ENCODE measurements at regions not wholly inside any gene's neighbourhood (a gene's known extent, or its start where the extent isn't known, plus 50 kb on each side); places are given as distances from the start of the nearest gene placed in this dataset.
"Not testable (repeated sequence)": the region's sequence is repeated elsewhere in the genome, so short reads cannot be mapped to it uniquely, and the experiment has no call there.

DNA sequence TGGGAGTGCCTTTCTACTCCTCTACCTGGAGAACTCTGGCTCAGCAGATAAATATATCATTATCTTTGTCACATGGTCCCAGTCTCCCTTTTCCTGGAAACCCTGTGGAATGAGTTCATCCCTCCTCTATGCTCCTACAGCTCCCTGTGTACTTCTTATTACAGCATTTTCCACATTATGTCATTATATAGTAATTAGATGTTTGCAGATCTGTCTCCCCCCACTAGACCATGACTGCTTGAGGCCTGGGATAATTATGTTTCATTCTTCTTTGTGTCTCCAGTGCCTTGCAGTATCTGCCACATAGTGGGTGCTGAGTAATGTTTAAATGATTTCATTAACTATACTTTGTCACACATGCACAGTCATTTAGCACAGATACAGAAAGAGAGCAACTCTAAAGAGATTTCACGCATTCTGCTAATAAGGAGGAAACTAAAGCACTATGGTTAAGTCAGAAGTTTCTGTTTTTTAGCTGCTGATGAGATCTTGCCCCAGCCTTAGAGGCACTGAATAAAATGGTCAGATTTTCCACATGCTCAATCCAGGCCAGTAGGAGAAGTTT lies 66.1 kb upstream of the DIAPH3 start:
- TF ChIP-seq CTCF (IDR thresholded peaks at IDR 0.05) = no peak
- H3K27me3 ChIP-seq = no peaks in the 10 kb centered on the region
- no peak overlapping the region for H3K9ac ChIP-seq (ENCODE audit: low read depth in 2 of 2, low read length in 2 of 2)
- intact Hi-C loops (cut with DNase I) = no loop called here
- H3K4me3 ChIP-seq = no peak overlapping the region
- no peak overlapping the region for H3K27ac ChIP-seq
- H3K36me3 ChIP-seq = no peaks in the 10 kb centered on the region
- no peaks in the 10 kb centered on the region for H3K4me1 ChIP-seq
- no peaks in the 10 kb centered on the region for H3K9me3 ChIP-seq
- DNase-seq = no peak

- Histone ChIP-seq H3K4me1 (no peaks in the 10 kb centered on the region), H3K4me3 (no peak overlapping the region), H3K27me3 (no peaks in the 10 kb centered on the region), H3K9me3 (no peaks in the 10 kb centered on the region), H3K27ac (no peak overlapping the region), H3K9ac (ENCODE audit: low read depth in 2 of 2, low read length in 2 of 2) (no peak overlapping the region), H3K36me3 (no peaks in the 10 kb centered on the region)
- DNase-seq = no peak
- no peak for TF ChIP-seq CTCF (IDR thresholded peaks at IDR 0.05)
- intact Hi-C loops (cut with DNase I) = no loop called here
Observed at GRCh38 chr13:60230593-60230992, 66.9 kb upstream of the DIAPH3 start.

- Histone ChIP-seq H3K4me3 (no peak overlapping the region), H3K27ac (no peak overlapping the region), H3K4me1 (no peaks in the 10 kb centered on the region), H3K27me3 (no peaks in the 10 kb centered on the region), H3K9ac (ENCODE audit: low read depth in 2 of 2, low read length in 2 of 2) (no peak overlapping the region), H3K36me3 (no peaks in the 10 kb centered on the region), H3K9me3 (no peaks in the 10 kb centered on the region)
- TF ChIP-seq CTCF (IDR thresholded peaks at IDR 0.05) = no peak
- intact Hi-C loops (cut with DNase I) = no loop called here
- DNase-seq = no peak
Observed at GRCh38 chr13:60242043-60242595, 78.4 kb upstream of the DIAPH3 start.

- Histone ChIP-seq H3K4me3 (no peak overlapping the region), H3K9ac (ENCODE audit: low read depth in 2 of 2, low read length in 2 of 2) (no peak overlapping the region), H3K27ac (no peak overlapping the region), H3K36me3 (no peaks in the 10 kb centered on the region), H3K9me3 (no peaks in the 10 kb centered on the region), H3K27me3 (no peaks in the 10 kb centered on the region), H3K4me1 (no peaks in the 10 kb centered on the region)
- DNase-seq = no peak
- no peak for TF ChIP-seq CTCF (IDR thresholded peaks at IDR 0.05)
- intact Hi-C loops (cut with DNase I) = no loop called here
Observed at GRCh38 chr13:60244381-60244780, 80.7 kb upstream of the DIAPH3 start.

DNA sequence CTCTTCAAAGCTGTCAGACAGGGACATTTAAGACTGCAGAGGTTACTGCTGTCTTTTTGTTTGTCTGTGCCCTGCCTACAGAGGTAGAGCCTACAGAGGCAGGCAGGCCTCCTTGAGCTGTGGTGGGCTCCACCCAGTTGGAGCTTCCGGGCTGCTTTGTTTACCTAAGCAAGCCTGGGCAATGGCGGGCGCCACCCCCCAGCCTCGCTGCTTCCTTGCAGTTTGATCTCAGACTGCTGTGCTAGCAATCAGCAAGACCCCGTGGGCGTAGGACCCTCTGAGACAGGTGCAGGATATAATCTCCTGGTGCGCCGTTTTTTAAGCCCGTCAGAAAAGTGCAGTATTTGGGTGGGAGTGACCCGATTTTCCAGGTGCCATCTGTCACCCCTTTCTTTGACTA lies 87.7 kb upstream of the DIAPH3 start:
- H3K4me1 ChIP-seq; DNase-seq; intact Hi-C loops (cut with DNase I); H3K9me3 ChIP-seq; H3K4me3 ChIP-seq; H3K36me3 ChIP-seq; H3K9ac ChIP-seq (ENCODE audit: low read depth in 2 of 2, low read length in 2 of 2); H3K27ac ChIP-seq; H3K27me3 ChIP-seq: not testable (repeated sequence)

DNA sequence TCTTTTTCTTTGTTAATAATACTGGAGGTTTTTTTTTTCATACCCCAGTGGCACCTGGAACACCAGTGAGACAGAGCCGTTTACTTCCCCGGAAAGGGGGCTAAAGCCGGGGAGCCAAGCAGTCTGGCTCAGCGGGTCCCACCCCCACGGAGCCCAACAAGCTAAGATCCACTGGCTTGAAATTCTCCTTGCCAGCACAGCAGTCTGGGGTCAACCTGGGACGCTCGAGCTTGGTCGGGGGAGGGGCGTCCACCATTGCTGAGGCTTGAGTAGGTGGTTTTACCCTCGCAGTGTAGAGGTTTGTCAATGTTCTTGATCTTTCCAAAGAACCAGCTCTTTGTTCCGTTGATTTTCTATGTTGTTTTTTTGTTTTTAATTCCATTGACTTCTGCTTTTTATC lies 94.6 kb upstream of the DIAPH3 start:
- intact Hi-C loops (cut with DNase I) = no loop called here
- Histone ChIP-seq H3K27me3 (no peaks in the 10 kb centered on the region), H3K27ac (no peak overlapping the region), H3K4me1 (no peaks in the 10 kb centered on the region), H3K36me3 (no peaks in the 10 kb centered on the region), H3K9ac (ENCODE audit: low read depth in 2 of 2, low read length in 2 of 2) (no peak overlapping the region), H3K9me3 (no peaks in the 10 kb centered on the region), H3K4me3 (no peak overlapping the region)
- TF ChIP-seq CTCF (IDR thresholded peaks at IDR 0.05) = no peak
- no peak for DNase-seq

Data from colonic mucosa (tissue), 4 donors.